Fibroblast of villous mesenchyme (primary cell): ENCODE measurements at regions not wholly inside any gene's neighbourhood (a gene's known extent, or its start where the extent isn't known, plus 50 kb on each side); places are given as distances from the start of the nearest gene placed in this dataset.
A peak's percentile ranks its signal among the peaks of the same experiment; 100 is the strongest.
"Not testable (repeated sequence)": the region's sequence is repeated elsewhere in the genome, so short reads cannot be mapped to it uniquely, and the experiment has no call there.

ENCODE experiments used
- DNase-seq: peaks from one replicate; pipeline ENCODE4 v3.0.0-alpha.2; 2010; ENCODE audit warnings: low read depth
- H3K4me3 ChIP-seq: 2 replicates; pipeline ENCODE4 v1.5.1; 2011; ENCODE audit warnings: low read depth, mild to moderate bottlenecking, low read length
- TF ChIP-seq, protein P1 (sequence below): IDR thresholded peaks from 2 replicates; pipeline ENCODE4 v1.5.1; 2012; ENCODE audit warnings: low read depth, mild to moderate bottlenecking, low read length; ENCODE audit not compliant: insufficient read depth

DNA sequence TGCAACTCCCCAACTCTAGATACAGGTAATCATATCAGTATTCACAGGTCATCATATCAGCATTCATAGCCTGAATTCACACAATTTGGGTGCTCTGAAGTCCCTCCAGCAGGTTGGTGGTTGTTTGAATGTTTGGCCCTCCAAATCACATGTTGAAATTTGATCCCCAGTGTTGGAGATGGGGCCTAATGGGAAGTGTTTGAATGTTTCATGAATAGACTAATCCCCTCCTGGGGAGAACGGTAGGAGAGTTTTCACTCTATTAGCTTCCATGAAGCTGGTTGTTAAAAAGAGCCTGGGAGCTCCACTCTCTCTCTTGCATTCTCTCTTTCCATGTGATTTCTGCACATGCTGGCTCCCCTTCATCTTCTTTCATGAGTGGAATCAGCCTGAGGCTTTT, 288.6 kb upstream of the PCDH9 start:
- DNase-seq, result no peak
- no peak overlapping the region for H3K4me3 ChIP-seq
- TF ChIP-seq, protein P1, sequence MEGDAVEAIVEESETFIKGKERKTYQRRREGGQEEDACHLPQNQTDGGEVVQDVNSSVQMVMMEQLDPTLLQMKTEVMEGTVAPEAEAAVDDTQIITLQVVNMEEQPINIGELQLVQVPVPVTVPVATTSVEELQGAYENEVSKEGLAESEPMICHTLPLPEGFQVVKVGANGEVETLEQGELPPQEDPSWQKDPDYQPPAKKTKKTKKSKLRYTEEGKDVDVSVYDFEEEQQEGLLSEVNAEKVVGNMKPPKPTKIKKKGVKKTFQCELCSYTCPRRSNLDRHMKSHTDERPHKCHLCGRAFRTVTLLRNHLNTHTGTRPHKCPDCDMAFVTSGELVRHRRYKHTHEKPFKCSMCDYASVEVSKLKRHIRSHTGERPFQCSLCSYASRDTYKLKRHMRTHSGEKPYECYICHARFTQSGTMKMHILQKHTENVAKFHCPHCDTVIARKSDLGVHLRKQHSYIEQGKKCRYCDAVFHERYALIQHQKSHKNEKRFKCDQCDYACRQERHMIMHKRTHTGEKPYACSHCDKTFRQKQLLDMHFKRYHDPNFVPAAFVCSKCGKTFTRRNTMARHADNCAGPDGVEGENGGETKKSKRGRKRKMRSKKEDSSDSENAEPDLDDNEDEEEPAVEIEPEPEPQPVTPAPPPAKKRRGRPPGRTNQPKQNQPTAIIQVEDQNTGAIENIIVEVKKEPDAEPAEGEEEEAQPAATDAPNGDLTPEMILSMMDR, result no peak

DNA sequence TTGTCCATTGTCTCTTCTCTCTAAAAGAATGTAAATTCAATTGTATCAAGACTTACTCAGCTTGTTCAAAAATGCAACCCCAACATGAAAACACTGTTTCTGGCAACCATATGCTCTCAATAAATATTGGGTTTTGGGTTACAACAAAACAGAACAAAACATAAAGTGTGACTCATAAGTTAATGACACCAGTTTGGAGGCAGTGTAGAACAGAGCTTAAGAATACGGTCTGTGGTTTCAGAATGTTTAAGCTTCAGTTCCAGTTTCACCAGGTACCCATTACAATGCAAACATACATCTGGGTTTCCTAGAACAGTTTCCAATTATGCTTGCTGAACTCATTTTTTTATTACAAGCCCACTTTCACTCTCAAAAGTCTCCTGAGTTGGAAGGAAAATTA, 285.8 kb upstream of the PCDH9 start:
- no peak overlapping the region for H3K4me3 ChIP-seq
- TF ChIP-seq, protein P1, result no peak
- DNase-seq, result peak; percentile 38

DNA sequence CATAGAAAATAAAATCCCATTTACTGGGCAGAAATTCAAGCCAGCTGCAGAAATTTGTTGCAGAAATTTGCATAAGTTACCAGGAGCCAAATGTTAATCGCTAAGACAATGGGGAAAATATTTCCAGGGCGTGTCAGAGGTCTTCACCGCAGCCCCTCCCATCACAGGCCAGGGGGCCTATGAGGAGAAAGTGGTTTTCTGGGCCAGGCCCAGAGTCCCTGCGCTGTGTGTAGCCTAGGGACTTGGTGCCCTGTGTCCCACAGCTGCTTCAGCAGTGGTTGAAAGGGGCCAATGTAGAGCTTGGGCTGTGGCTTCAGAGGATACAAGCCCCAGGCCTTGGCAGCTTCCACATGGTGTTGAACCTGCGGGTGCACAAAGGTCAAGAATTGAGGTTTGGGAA, 278.9 kb upstream of the PCDH9 start:
- no peak for DNase-seq
- TF ChIP-seq, protein P1, result no peak
- H3K4me3 ChIP-seq, result no peak overlapping the region

DNA sequence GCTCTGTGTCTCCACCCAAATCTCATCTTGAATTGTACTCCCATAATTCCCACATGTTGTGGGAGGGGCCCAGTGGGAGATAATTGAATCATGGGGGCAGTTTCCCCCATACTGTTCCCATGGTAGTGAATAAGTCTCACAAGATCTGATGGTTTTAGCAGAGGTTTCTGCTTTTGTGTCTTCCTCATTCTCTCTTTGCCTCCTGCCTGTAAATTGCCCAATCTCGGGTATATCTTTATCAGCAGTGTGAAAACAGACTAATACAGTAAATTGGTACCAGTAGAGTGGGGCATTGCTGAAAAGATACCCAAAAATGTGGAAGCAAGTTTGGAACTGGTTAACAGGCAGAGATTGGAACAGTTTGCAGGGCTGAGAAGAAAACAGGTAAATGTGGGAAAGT, 278.1 kb upstream of the PCDH9 start:
- DNase-seq, H3K4me3 ChIP-seq: not testable (repeated sequence)

DNA sequence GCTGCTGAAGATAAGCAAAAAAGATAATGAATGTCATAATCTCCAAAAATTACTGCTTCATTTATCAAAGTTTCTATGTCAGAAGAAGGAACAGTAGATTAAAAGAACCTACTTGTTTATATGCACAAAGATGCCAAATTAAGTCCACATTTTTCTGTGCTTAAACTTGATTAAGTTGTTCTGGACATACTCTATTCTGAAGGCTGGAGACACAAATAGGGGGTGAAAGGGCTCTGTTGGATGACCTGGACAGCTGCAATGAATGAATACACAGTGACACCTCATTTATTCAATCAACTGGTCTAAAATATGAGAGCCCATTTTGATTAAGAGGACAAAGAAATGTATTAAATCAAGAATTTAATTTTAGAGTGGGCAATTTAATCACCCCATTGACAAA, 276.3 kb upstream of the PCDH9 start:
- DNase-seq, result no peak
- no peak overlapping the region for H3K4me3 ChIP-seq
- TF ChIP-seq, protein P1, result no peak

DNA sequence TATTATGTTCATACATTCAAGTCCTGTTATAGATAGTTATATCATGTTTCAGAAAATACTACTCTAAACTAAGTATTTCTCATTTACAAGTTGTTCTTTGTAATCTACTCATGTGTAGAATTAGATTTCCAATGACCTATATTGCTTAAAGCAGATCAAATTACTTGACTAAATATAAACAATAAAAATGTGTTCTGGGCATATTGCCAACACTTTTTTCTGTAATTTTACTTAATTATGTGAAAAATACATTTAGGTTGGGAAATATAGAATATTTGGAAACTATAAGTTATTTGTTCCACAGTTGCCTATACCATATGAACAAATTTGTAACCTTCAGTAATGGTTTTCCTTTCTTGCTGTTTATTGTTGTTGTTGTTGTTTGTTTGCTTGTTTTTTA, 275.2 kb upstream of the PCDH9 start:
- DNase-seq, result no peak
- TF ChIP-seq, protein P1, result no peak

DNA sequence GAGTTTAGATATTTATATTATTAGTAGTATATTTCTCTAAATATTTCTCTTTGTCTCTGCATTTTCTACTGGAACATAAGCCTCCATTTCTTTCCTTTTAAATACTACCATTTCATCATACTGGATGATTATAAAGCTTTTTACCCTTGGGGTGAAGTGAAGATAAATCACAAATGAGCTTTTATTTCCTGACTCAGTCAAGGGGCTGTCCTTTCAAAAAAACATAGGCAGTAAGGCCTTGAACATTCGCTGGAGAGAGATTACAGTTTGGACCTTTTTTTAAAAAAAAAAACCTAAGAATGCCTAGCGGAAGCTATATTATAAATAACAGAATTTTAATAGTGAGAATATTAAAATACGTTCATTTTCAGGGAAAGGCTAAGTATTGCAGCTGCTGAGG, 268.8 kb upstream of the PCDH9 start:
- DNase-seq, result no peak
- TF ChIP-seq, protein P1, result no peak
- H3K4me3 ChIP-seq, result no peak overlapping the region

More for the DNA sequence above, 275.2 kb upstream of the PCDH9 start:
- H3K4me3 ChIP-seq, result no peak overlapping the region
